Fibroblast of lung (primary cell): ENCODE measurements at regions not wholly inside any gene's neighbourhood (a gene's known extent, or its start where the extent isn't known, plus 50 kb on each side); places are given as distances from the start of the nearest gene placed in this dataset.

ENCODE experiments used
- DNase-seq, 2 donors: peaks; one replicate each; pipeline versions ENCODE4 v3.0.0 to v3.0.0-alpha.2; 2010; ENCODE audit warnings: low read depth in 2 of 2
- H2AFZ ChIP-seq: 2 replicates; pipeline ENCODE4 v1.5.1; 2012; ENCODE audit warnings: low read length, control low read depth, inconsistent platforms
- H3K27ac ChIP-seq: 2 replicates; pipeline ENCODE4 v1.5.1; 2011; ENCODE audit warnings: low read length, control low read depth; ENCODE audit not compliant: insufficient read depth
- H3K27me3 ChIP-seq: 2 replicates; pipeline ENCODE4 v1.5.1; 2011; ENCODE audit warnings: mild to moderate bottlenecking, low read length; ENCODE audit not compliant: control insufficient read depth, insufficient read depth
- H3K36me3 ChIP-seq: 2 replicates; pipeline ENCODE4 v1.5.1; 2011; ENCODE audit warnings: low read length; ENCODE audit not compliant: control insufficient read depth, insufficient read depth
- H3K4me1 ChIP-seq: 2 replicates; pipeline ENCODE4 v1.5.1; 2011; ENCODE audit warnings: low read length; ENCODE audit not compliant: control insufficient read depth, insufficient read depth; ENCODE audit errors: extremely low read depth
- H3K4me2 ChIP-seq: 2 replicates; pipeline ENCODE4 v1.5.1; 2011; ENCODE audit warnings: low read length, control low read depth; ENCODE audit not compliant: insufficient read depth; ENCODE audit errors: extremely low read depth
- H3K4me3 ChIP-seq, 4 experiments: fragments of 200-600 bp in 1 of 4; sonication (generic) in 1 of 4; replicated peaks in 1 of 4; 2 replicates each; pipeline ENCODE4 v1.5.1; 2011 to 2016; ENCODE audit warnings: low read length in 4 of 4, low read depth in 3 of 4, mild to moderate bottlenecking in 3 of 4, control low read depth in 2 of 4, inconsistent platforms in 1 of 4, mixed read lengths in 1 of 4; ENCODE audit not compliant: insufficient read depth in 1 of 4; ENCODE audit errors: control extremely low read depth in 1 of 4
- H3K79me2 ChIP-seq: 2 replicates; pipeline ENCODE4 v1.5.1; 2012; ENCODE audit warnings: mild to moderate bottlenecking, low read length, inconsistent platforms; ENCODE audit not compliant: control insufficient read depth, insufficient read depth
- H3K9ac ChIP-seq: 2 replicates; pipeline ENCODE4 v1.5.1; 2011; ENCODE audit warnings: mild to moderate bottlenecking, low read length, control low read depth; ENCODE audit not compliant: insufficient read depth
- H3K9me3 ChIP-seq: 2 replicates; pipeline ENCODE4 v1.5.1; 2012; ENCODE audit warnings: low read depth, low read length; ENCODE audit not compliant: control insufficient read depth, insufficient read depth
- H4K20me1 ChIP-seq: 2 replicates; pipeline ENCODE4 v1.5.1; 2011; ENCODE audit warnings: low read length; ENCODE audit not compliant: control insufficient read depth, insufficient read depth; ENCODE audit errors: extremely low read depth
- EZH2 ChIP-seq: IDR thresholded peaks from 2 replicates; pipeline ENCODE4 v1.5.1; 2012; ENCODE audit warnings: low read length, control low read depth, mild to moderate bottlenecking; ENCODE audit errors: missing control alignments
- TF ChIP-seq, protein P1 (sequence below), 2 donors: IDR thresholded peaks in 1 of 2; conservative IDR thresholded peaks in 1 of 2; 1 replicate in 1 of 2; 2 replicates in 1 of 2; pipeline ENCODE4 v1.5.1; 2011 to 2012; ENCODE audit warnings: low read length in 2 of 2, control low read depth in 1 of 2, inconsistent platforms in 1 of 2, low read depth in 1 of 2, mild to moderate bottlenecking in 1 of 2

DNA sequence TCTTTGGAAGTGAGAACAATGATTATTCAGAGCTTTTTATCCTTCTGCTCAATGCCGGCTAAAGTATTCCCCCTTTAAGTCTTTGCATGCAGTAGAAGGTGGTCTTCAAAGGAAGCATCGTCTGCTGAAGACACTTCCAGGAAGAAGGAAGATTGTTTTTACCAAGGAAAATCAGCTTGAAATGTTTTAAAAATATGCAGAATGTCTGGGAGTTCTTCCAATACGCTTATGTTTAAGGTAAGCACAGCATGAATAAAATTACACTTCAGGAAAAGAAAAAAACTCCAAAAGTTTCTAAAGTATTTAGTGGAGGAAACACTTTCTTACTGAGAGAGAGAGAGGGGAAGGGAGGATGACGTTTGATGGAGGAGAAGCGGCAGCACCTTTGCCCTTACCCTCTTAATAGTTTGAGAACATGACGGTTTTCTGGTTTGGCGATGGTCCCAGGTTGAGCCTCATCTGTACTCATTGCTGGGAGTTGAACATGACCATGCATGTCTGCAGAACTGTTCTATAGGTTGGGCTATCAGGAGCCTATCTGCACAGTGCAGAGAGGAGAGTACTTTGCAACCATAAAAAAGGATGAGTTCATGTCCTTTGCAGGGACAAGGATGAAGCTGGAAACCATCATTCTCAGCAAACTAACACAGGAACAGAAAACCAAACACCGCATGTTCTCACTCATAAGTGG, 338.1 kb downstream of the ACTR3B start:
- no peak overlapping the region for H3K27ac ChIP-seq
- H3K27me3 ChIP-seq, result no peaks in the 10 kb centered on the region
- no peaks in the 10 kb centered on the region for H4K20me1 ChIP-seq
- no peaks in the 10 kb centered on the region for H3K4me1 ChIP-seq
- no peak for DNase-seq
- H3K36me3 ChIP-seq, result no peaks in the 10 kb centered on the region
- no peaks in the 10 kb centered on the region for H3K79me2 ChIP-seq
- no peak overlapping the region for H2AFZ ChIP-seq
- no peak overlapping the region for H3K4me3 ChIP-seq
- H3K9ac ChIP-seq, result no peak overlapping the region
- H3K4me2 ChIP-seq, result no peak overlapping the region
- TF ChIP-seq, protein P1, sequence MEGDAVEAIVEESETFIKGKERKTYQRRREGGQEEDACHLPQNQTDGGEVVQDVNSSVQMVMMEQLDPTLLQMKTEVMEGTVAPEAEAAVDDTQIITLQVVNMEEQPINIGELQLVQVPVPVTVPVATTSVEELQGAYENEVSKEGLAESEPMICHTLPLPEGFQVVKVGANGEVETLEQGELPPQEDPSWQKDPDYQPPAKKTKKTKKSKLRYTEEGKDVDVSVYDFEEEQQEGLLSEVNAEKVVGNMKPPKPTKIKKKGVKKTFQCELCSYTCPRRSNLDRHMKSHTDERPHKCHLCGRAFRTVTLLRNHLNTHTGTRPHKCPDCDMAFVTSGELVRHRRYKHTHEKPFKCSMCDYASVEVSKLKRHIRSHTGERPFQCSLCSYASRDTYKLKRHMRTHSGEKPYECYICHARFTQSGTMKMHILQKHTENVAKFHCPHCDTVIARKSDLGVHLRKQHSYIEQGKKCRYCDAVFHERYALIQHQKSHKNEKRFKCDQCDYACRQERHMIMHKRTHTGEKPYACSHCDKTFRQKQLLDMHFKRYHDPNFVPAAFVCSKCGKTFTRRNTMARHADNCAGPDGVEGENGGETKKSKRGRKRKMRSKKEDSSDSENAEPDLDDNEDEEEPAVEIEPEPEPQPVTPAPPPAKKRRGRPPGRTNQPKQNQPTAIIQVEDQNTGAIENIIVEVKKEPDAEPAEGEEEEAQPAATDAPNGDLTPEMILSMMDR (conservative IDR thresholded peaks at IDR 0.05 in 1 of 2, IDR thresholded peaks at IDR 0.05 in 1 of 2; ENCODE audit: low read depth in 1 of 2, low read length in 2 of 2), result no peak
- no peak for TF ChIP-seq EZH2
- no peaks in the 10 kb centered on the region for H3K9me3 ChIP-seq

GRCh38 chr7:153099235-153099634, 339.7 kb downstream of the ACTR3B start:
- Histone ChIP-seq H3K9me3 (no peaks in the 10 kb centered on the region), H3K79me2 (no peaks in the 10 kb centered on the region), H4K20me1 (no peaks in the 10 kb centered on the region), H3K36me3 (no peaks in the 10 kb centered on the region), H3K9ac (no peak overlapping the region), H3K4me3 (no peak overlapping the region), H3K27ac (no peak overlapping the region), H3K4me2 (no peak overlapping the region), H2AFZ (no peak overlapping the region), H3K4me1 (no peaks in the 10 kb centered on the region), H3K27me3 (no peaks in the 10 kb centered on the region)
- no peak for DNase-seq
- TF ChIP-seq, protein P1 (conservative IDR thresholded peaks at IDR 0.05 in 1 of 2, IDR thresholded peaks at IDR 0.05 in 1 of 2; ENCODE audit: low read depth in 1 of 2, low read length in 2 of 2), result no peak
- no peak for TF ChIP-seq EZH2

DNA sequence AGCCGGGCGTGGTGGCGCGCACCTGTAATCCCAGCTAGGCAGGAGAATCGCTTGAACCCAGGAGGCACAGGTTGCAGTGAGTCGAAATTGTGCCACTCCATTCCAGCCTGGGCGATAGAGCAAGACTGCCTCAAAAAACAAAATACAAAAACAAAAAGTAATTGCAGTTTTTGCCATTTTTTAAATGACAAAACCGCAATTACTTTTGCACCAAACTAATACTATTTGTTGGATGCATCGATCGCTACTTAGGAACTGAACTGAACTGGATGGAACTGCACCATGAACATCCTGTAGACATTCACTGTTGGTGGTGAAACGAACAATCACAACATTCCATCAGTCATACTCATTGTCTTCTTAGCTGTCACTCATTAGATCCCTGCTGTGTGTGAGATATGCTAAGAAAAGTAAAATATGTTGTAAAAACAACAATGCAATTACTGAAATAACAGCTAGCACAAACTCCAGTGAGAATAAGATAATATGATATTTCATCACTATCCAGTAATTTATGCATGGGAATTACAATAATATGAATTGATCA, 341.2 kb downstream of the ACTR3B start:
- H2AFZ ChIP-seq, result no peak overlapping the region
- no peak for TF ChIP-seq EZH2
- TF ChIP-seq, protein P1 (conservative IDR thresholded peaks at IDR 0.05 in 1 of 2, IDR thresholded peaks at IDR 0.05 in 1 of 2; ENCODE audit: low read depth in 1 of 2, low read length in 2 of 2), result no peak
- no peaks in the 10 kb centered on the region for H4K20me1 ChIP-seq
- no peak overlapping the region for H3K4me2 ChIP-seq
- no peak overlapping the region for H3K27ac ChIP-seq
- no peak overlapping the region for H3K4me3 ChIP-seq
- no peak overlapping the region for H3K9ac ChIP-seq
- H3K79me2 ChIP-seq, result no peaks in the 10 kb centered on the region
- no peaks in the 10 kb centered on the region for H3K4me1 ChIP-seq
- H3K9me3 ChIP-seq, result no peaks in the 10 kb centered on the region
- DNase-seq, result no peak
- no peaks in the 10 kb centered on the region for H3K27me3 ChIP-seq
- no peaks in the 10 kb centered on the region for H3K36me3 ChIP-seq
